Ovary (tissue), 7 donors: ENCODE measurements at regions not wholly inside any gene's neighbourhood (a gene's known extent, or its start where the extent isn't known, plus 50 kb on each side); places are given as distances from the start of the nearest gene placed in this dataset.
"Not testable (repeated sequence)": the region's sequence is repeated elsewhere in the genome, so short reads cannot be mapped to it uniquely, and the experiment has no call there.

Source experiments
- DNase-seq, 5 donors: peaks; one replicate each; pipeline ENCODE4 v3.0.0-alpha.2; 2019 to 2020
- H3K27ac ChIP-seq, 2 donors: fragments of 200-600 bp; one replicate each; pipeline versions ENCODE4 v1.5.1 to v1.8.0; 2019 to 2022
- H3K27me3 ChIP-seq: fragments of 200-600 bp; one replicate; pipeline ENCODE4 v1.8.0; 2022
- H3K36me3 ChIP-seq: fragments of 200-600 bp; sonication (generic); one replicate; pipeline ENCODE4 v1.5.1; 2019
- H3K4me1 ChIP-seq: one replicate; pipeline ENCODE4 v1.8.1; 2013; ENCODE audit warnings: mild to moderate bottlenecking, moderate library complexity; ENCODE audit not compliant: insufficient read depth
- H3K4me3 ChIP-seq: fragments of 200-600 bp; sonication (generic); one replicate; pipeline ENCODE4 v1.5.1; 2017
- H3K9me3 ChIP-seq, 2 donors: fragments of 200-600 bp in 1 of 2; sonication (generic) in 1 of 2; one replicate each; pipeline versions ENCODE4 v1.5.1 to v1.8.1; 2013 to 2019; ENCODE audit warnings: mild to moderate bottlenecking in 1 of 2, moderate library complexity in 1 of 2
- CTCF ChIP-seq, 3 donors: fragments of 450-650 bp in 2 of 3; fragments of 200-600 bp in 1 of 3; IDR thresholded peaks; one replicate each; pipeline versions ENCODE4 v1.5.1 to v1.8.0; 2016 to 2022; ENCODE audit warnings: antibody characterized with exemption in 3 of 3, mild to moderate bottlenecking in 1 of 3
- EP300 ChIP-seq: sonication (generic); formaldehyde crosslinking; IDR thresholded peaks from one replicate; pipeline ENCODE4 v1.6.1; 2017; ENCODE audit warnings: antibody characterized with exemption
- POLR2A ChIP-seq: fragments of 450-650 bp; IDR thresholded peaks from one replicate; pipeline ENCODE4 v1.6.1; 2017; ENCODE audit warnings: antibody characterized with exemption, mild to moderate bottlenecking, moderate library complexity
- WGBS, 3 donors: extraction: QIAGEN DNeasy Blood & Tissue Kit in 1 of 3; methylation state at CpG; one replicate each; pipeline versions ENCODE4 v1.1.5 to v1.1.7; 2013 to 2017; 5-methylcytosine and 5-hydroxymethylcytosine counted together
- intact Hi-C, 4 donors: fragments of 100-400 bp; cut with DNase I; formaldehyde crosslinking; loops; one replicate each; pipeline versions ENCODE4 v1.11.0 to v1.15.1; 2022 to 2023
- donor health status: DM: no; HTN: no; CAD: no; lungs with moderate emphysema.
- donor health status: DM: no; HTN: no; CAD: no.
- donor health status: Bipolar disorder and iron deficiency.
- donor health status: DM: no; HTN: no; CAD: no.
- donor health status: DM: yes; HTN: yes; CAD: no.

- no peak overlapping the region for H3K4me3 ChIP-seq
- no peaks in the 10 kb centered on the region for H3K4me1 ChIP-seq
- intact Hi-C loops, result no loop called here
- H3K9me3 ChIP-seq, result no peaks in the 10 kb centered on the region
- TF ChIP-seq EP300 (no peak), POLR2A (no peak)
- DNase-seq, result no peak
- H3K27ac ChIP-seq, result no peak overlapping the region
- H3K36me3 ChIP-seq, result no peaks in the 10 kb centered on the region
- no peaks in the 10 kb centered on the region for H3K27me3 ChIP-seq
Observed at GRCh38 chr14:24699052-24699451, 65.1 kb upstream of the GZMB start.

GRCh38 chr14:24696280-24696920, 62.4 kb upstream of the GZMB start:
- H3K4me1 ChIP-seq, H3K27ac ChIP-seq, H3K9me3 ChIP-seq, intact Hi-C loops, DNase-seq, H3K27me3 ChIP-seq, H3K36me3 ChIP-seq, H3K4me3 ChIP-seq: not testable (repeated sequence)
- 76 to 93% (median 82%) methylated on average over 1 of the region's 1 CpG for WGBS, 3 donors

GRCh38 chr14:24695265-24696241, 61.6 kb upstream of the GZMB start:
- H3K36me3 ChIP-seq, result no peaks in the 10 kb centered on the region
- H3K9me3 ChIP-seq, result no peaks in the 10 kb centered on the region
- H3K27ac ChIP-seq, result no peak overlapping the region
- no peak for TF ChIP-seq EP300
- intact Hi-C loops, result no loop called here
- H3K27me3 ChIP-seq, result no peaks in the 10 kb centered on the region
- WGBS, 3 donors, result 63 to 69% (median 67%) methylated on average over 8 of the region's 8 CpGs
- H3K4me3 ChIP-seq, result no peak overlapping the region
- DNase-seq, result no peak
- H3K4me1 ChIP-seq, result no peaks in the 10 kb centered on the region

GRCh38 chr14:24694680-24695079, 60.7 kb upstream of the GZMB start:
- Histone ChIP-seq H3K36me3 (no peaks in the 10 kb centered on the region), H3K9me3 (no peaks in the 10 kb centered on the region), H3K4me1 (no peaks in the 10 kb centered on the region), H3K27ac (no peak overlapping the region), H3K4me3 (no peak overlapping the region), H3K27me3 (no peaks in the 10 kb centered on the region)
- no peak for DNase-seq
- TF ChIP-seq POLR2A (no peak), CTCF (IDR thresholded peaks at IDR 0.05) (no peak), EP300 (no peak)
- intact Hi-C loops, result no loop called here
- WGBS, 3 donors, result 85 to 90% (median 88%) methylated on average over 3 of the region's 3 CpGs

- DNase-seq, result no peak
- no peaks in the 10 kb centered on the region for H3K27me3 ChIP-seq
- no peaks in the 10 kb centered on the region for H3K36me3 ChIP-seq
- TF ChIP-seq EP300 (no peak), CTCF (IDR thresholded peaks at IDR 0.05) (no peak), POLR2A (no peak)
- intact Hi-C loops, result no loop called here
- no peak overlapping the region for H3K27ac ChIP-seq
- 13 to 26% (median 20%) methylated on average over 2 of the region's 2 CpGs for WGBS, 3 donors
- no peak overlapping the region for H3K4me3 ChIP-seq
- no peaks in the 10 kb centered on the region for H3K4me1 ChIP-seq
- H3K9me3 ChIP-seq, result no peaks in the 10 kb centered on the region
Observed at GRCh38 chr14:24693983-24694382, 60.0 kb upstream of the GZMB start.

GRCh38 chr14:24693353-24693737, 59.4 kb upstream of the GZMB start:
- no peak for TF ChIP-seq POLR2A
- TF ChIP-seq CTCF (IDR thresholded peaks at IDR 0.05), result no peak
- TF ChIP-seq EP300, result no peak
- Histone ChIP-seq H3K4me1 (no peaks in the 10 kb centered on the region), H3K27ac (no peak overlapping the region), H3K27me3 (no peaks in the 10 kb centered on the region), H3K4me3 (no peak overlapping the region), H3K36me3 (no peaks in the 10 kb centered on the region), H3K9me3 (no peaks in the 10 kb centered on the region)
- DNase-seq, result no peak
- 55 to 61% (median 58%) methylated on average over 3 of the region's 3 CpGs for WGBS, 3 donors
- intact Hi-C loops, result no loop called here
